ENCODE measurements at regions not wholly inside any gene's neighbourhood (a gene's known extent, or its start where the extent isn't known, plus 50 kb on each side); places are given as distances from the start of the nearest gene placed in this dataset.
"Not testable (repeated sequence)": the region's sequence is repeated elsewhere in the genome, so short reads cannot be mapped to it uniquely, and the experiment has no call there.

- no peak for DNase-seq
These were observed 320.6 kb downstream of the ETAA1 start for GRCh38 chr2:67717692-67718091.

GRCh38 chr2:67719351-67719750 is 322.2 kb downstream of the ETAA1 start:
- no peak for DNase-seq

GRCh38 chr2:67721516-67721915 is 324.4 kb downstream of the ETAA1 start:
- DNase-seq, result no peak

- DNase-seq, result no peak
These were observed 327.1 kb downstream of the ETAA1 start for GRCh38 chr2:67724261-67724660.

GRCh38 chr2:67725731-67726130 is 328.6 kb downstream of the ETAA1 start:
- DNase-seq, result no peak

- no peak for DNase-seq
These were observed 329.3 kb downstream of the ETAA1 start for GRCh38 chr2:67726416-67726815.

- DNase-seq, result no peak
These were observed 330.0 kb downstream of the ETAA1 start for GRCh38 chr2:67727131-67727530.

GRCh38 chr2:67727623-67728022 is 330.5 kb downstream of the ETAA1 start:
- no peak for DNase-seq

- DNase-seq, result no peak
These were observed 332.3 kb downstream of the ETAA1 start for GRCh38 chr2:67729474-67729873.

- DNase-seq, result no peak
These were observed 329.3 kb downstream of the C1D start for GRCh38 chr2:67733517-67733916.

- DNase-seq, result no peak
These were observed 310.6 kb downstream of the C1D start for GRCh38 chr2:67752199-67752598.

GRCh38 chr2:67752969-67753368 is 309.8 kb downstream of the C1D start:
- no peak for DNase-seq

GRCh38 chr2:67755156-67755882 is 307.5 kb downstream of the C1D start:
- no peak for DNase-seq

GRCh38 chr2:67760995-67761394 is 301.8 kb downstream of the C1D start:
- DNase-seq, result no peak

- no peak for DNase-seq
These were observed 291.4 kb downstream of the C1D start for GRCh38 chr2:67771380-67771779.

GRCh38 chr2:67772216-67773170 is 290.3 kb downstream of the C1D start:
- no peak for DNase-seq

- DNase-seq, result no peak
These were observed 289.0 kb downstream of the C1D start for GRCh38 chr2:67773851-67774250.

- DNase-seq, result no peak
These were observed 286.5 kb downstream of the C1D start for GRCh38 chr2:67776276-67776675.

GRCh38 chr2:67777010-67777409 is 285.8 kb downstream of the C1D start:
- DNase-seq, result no peak

- no peak for DNase-seq
These were observed 284.9 kb downstream of the C1D start for GRCh38 chr2:67777836-67778429.

GRCh38 chr2:67780841-67781240 is 282.0 kb downstream of the C1D start:
- DNase-seq, result not testable (repeated sequence)

GRCh38 chr2:67782443-67782842 is 280.4 kb downstream of the C1D start:
- no peak for DNase-seq

GRCh38 chr2:67783026-67783425 is 279.8 kb downstream of the C1D start:
- no peak for DNase-seq

- DNase-seq, result no peak
These were observed 272.2 kb downstream of the C1D start for GRCh38 chr2:67790622-67791021.
